HCT116 (cell line): ENCODE measurements at regions not wholly inside any gene's neighbourhood (a gene's known extent, or its start where the extent isn't known, plus 50 kb on each side); places are given as distances from the start of the nearest gene placed in this dataset.
"Not testable (repeated sequence)": the region's sequence is repeated elsewhere in the genome, so short reads cannot be mapped to it uniquely, and the experiment has no call there.

Experiments used
- ATAC-seq: fragments of 200-7000 bp; cut with Tn5 transposase; 2 replicates; pipeline ENCODE4 v1.9.1; 2020; ENCODE audit warnings: mild to moderate bottlenecking, moderate library complexity
- BruUV-seq: library from RNA; stranded (reverse); fragments of 400-500 nt; replicated peaks from 2 replicates; lab custom pipeline; 2021; lab: Mats Ljungman, UMichigan
- CTCF ChIA-PET: fragments of 300-600 bp; sonication (Branson Sonifier 250); formaldehyde crosslinking; loops from one replicate; lab custom pipeline; 2021; ENCODE audit warnings: antibody characterized with exemption; lab: Charles Lee
- POLR2A ChIA-PET: fragments of 300-600, 350-600 bp; sonication (Branson Sonifier 250); formaldehyde crosslinking; loops from one replicate; lab custom pipeline; 2021; ENCODE audit warnings: antibody characterized with exemption; lab: Charles Lee
- RAD21 ChIA-PET, 2 experiments: fragments of 300-600 bp; sonication (Branson Sonifier 250); formaldehyde crosslinking; loops; one replicate each; lab custom pipeline; 2023; ENCODE audit warnings: low total read pairs in 2 of 2; ENCODE audit not compliant: uncharacterized antibody in 2 of 2, unreplicated experiment in 2 of 2, low non-redundant PET in 1 of 2; lab: Charles Lee
- DNase-seq: peaks from one replicate; pipeline ENCODE4 v3.0.0-alpha.2; 2010; ENCODE audit warnings: low read depth, low spot score
- H2AFZ ChIP-seq: fragments of 200-600 bp; shearing (Covaris generic), sonication (generic); 2 replicates; pipeline ENCODE4 v1.6.1; 2017; ENCODE audit warnings: low read depth, mixed run types, mixed read lengths, antibody characterized with exemption, low read length; ENCODE audit not compliant: poor library complexity, severe bottlenecking
- H3K27ac ChIP-seq: 2 replicates; pipeline ENCODE4 v1.5.1; 2012; ENCODE audit warnings: low read depth, low read length
- H3K27me3 ChIP-seq: fragments of 200-600 bp; sonication (generic); 2 replicates; pipeline ENCODE4 v1.6.1; 2016; ENCODE audit warnings: mixed run types, low read length, mixed read lengths; ENCODE audit not compliant: insufficient read depth
- H3K36me3 ChIP-seq, 2 experiments: fragments of 200-500 bp in 1 of 2; fragments of 200-600 bp in 1 of 2; sonication (Bioruptor generic) in 1 of 2; sonication (generic) in 1 of 2; 2 replicates each; pipeline versions ENCODE4 v1.5.1 to v1.6.1; 2014 to 2016; ENCODE audit warnings: low read length in 2 of 2, inconsistent platforms in 1 of 2, mixed read lengths in 1 of 2, mixed run types in 1 of 2; ENCODE audit not compliant: insufficient read depth in 2 of 2, control insufficient read depth in 1 of 2
- H3K4me1 ChIP-seq, 2 experiments: fragments of 200-600 bp in 1 of 2; sonication (generic) in 1 of 2; 2 replicates each; pipeline versions ENCODE4 v1.5.1 to v1.6.1; 2012 to 2017; ENCODE audit warnings: low read length in 2 of 2, inconsistent platforms in 1 of 2, mild to moderate bottlenecking in 1 of 2, mixed read lengths in 1 of 2, mixed run types in 1 of 2, moderate library complexity in 1 of 2; ENCODE audit not compliant: insufficient read depth in 2 of 2, control insufficient read depth in 1 of 2
- H3K4me2 ChIP-seq: fragments of 200-600 bp; sonication (generic); 2 replicates; pipeline ENCODE4 v1.6.1; 2017; ENCODE audit warnings: mixed run types, low read length, mixed read lengths
- H3K4me3 ChIP-seq, 2 experiments: fragments of 200-600 bp in 1 of 2; sonication (generic) in 1 of 2; replicated peaks in 1 of 2; 2 replicates each; pipeline ENCODE4 v1.5.1; 2011 to 2016; ENCODE audit warnings: low read length in 2 of 2, control low read depth in 1 of 2, low read depth in 1 of 2, mild to moderate bottlenecking in 1 of 2, mixed read lengths in 1 of 2, mixed run types in 1 of 2
- H3K79me2 ChIP-seq: fragments of 200-600 bp; sonication (generic); 2 replicates; pipeline ENCODE4 v1.6.1; 2017; ENCODE audit warnings: mild to moderate bottlenecking, mixed run types, low read length, moderate library complexity, mixed read lengths; ENCODE audit not compliant: insufficient read depth
- H3K9ac ChIP-seq: fragments of 200-600 bp; sonication (generic); 2 replicates; pipeline ENCODE4 v1.6.1; 2016; ENCODE audit warnings: low read length, mixed read lengths
- H3K9me2 ChIP-seq: fragments of 200-600 bp; sonication (generic), shearing (Covaris generic); 2 replicates; pipeline ENCODE4 v1.6.1; 2017; ENCODE audit warnings: mixed run types, mild to moderate bottlenecking, moderate library complexity; ENCODE audit not compliant: insufficient read depth
- H3K9me3 ChIP-seq, 2 experiments: fragments of 200-500 bp in 1 of 2; fragments of 200-600 bp in 1 of 2; sonication (Bioruptor generic) in 1 of 2; sonication (generic) in 1 of 2; 2 replicates each; pipeline ENCODE4 v1.6.1; 2014 to 2017; ENCODE audit warnings: low read length in 2 of 2, mixed read lengths in 2 of 2, inconsistent platforms in 1 of 2, low read depth in 1 of 2, mild to moderate bottlenecking in 1 of 2, mixed run types in 1 of 2, moderate library complexity in 1 of 2; ENCODE audit not compliant: control insufficient read depth in 1 of 2, insufficient read depth in 1 of 2
- H4K20me1 ChIP-seq: fragments of 200-600 bp; sonication (generic), shearing (Covaris generic); 2 replicates; pipeline ENCODE4 v1.6.1; 2017; ENCODE audit warnings: mixed run types, mild to moderate bottlenecking, moderate library complexity; ENCODE audit not compliant: insufficient read depth
- CBX3 ChIP-seq: IDR thresholded peaks from 2 replicates; pipeline ENCODE4 v1.6.1; 2012; ENCODE audit warnings: low read depth
- ELF1 ChIP-seq: IDR thresholded peaks from 2 replicates; pipeline ENCODE4 v1.6.1; 2012; ENCODE audit warnings: low read depth, borderline replicate concordance
- EZH2phosphoT487 ChIP-seq: fragments of 200-600 bp; IDR thresholded peaks from 2 replicates; pipeline ENCODE4 v1.6.1; 2018; ENCODE audit warnings: antibody characterized with exemption, borderline replicate concordance
- JUND ChIP-seq: IDR thresholded peaks from 2 replicates; pipeline ENCODE4 v1.6.1; 2012
- POLR2A ChIP-seq: IDR thresholded peaks from 2 replicates; pipeline ENCODE4 v1.7.0; 2011; ENCODE audit warnings: borderline replicate concordance; ENCODE audit not compliant: insufficient read depth, insufficient read length; ENCODE audit errors: extremely low read depth
- POLR2AphosphoS5 ChIP-seq: IDR thresholded peaks from 2 replicates; pipeline ENCODE4 v1.6.1; 2011; ENCODE audit warnings: mild to moderate bottlenecking, low read depth, low read length, moderate library complexity
- RAD21 ChIP-seq: IDR thresholded peaks from 2 replicates; pipeline ENCODE4 v1.6.1; 2012; ENCODE audit warnings: low read depth, mild to moderate bottlenecking
- SP1 ChIP-seq: IDR thresholded peaks from 2 replicates; pipeline ENCODE4 v1.6.1; 2012; ENCODE audit warnings: low read depth
- SRF ChIP-seq: IDR thresholded peaks from 2 replicates; pipeline ENCODE4 v1.6.1; 2012; ENCODE audit warnings: low read depth
- TCF7L2 ChIP-seq: IDR thresholded peaks from 2 replicates; pipeline ENCODE4 v1.7.0; 2011; ENCODE audit warnings: borderline replicate concordance, inconsistent platforms; ENCODE audit not compliant: insufficient read depth, insufficient read length; ENCODE audit errors: extremely low read depth
- YY1 ChIP-seq: IDR thresholded peaks from 2 replicates; pipeline ENCODE4 v1.6.1; 2011; ENCODE audit warnings: low read length, low read depth, moderate library complexity, mild to moderate bottlenecking; ENCODE audit not compliant: insufficient replicate concordance; ENCODE audit errors: extremely low read depth
- ZFX ChIP-seq: fragments of 450-650 bp; IDR thresholded peaks from 2 replicates; pipeline ENCODE4 v1.6.1; 2017
- intact Hi-C: fragments of 100-400 bp; cut with micrococcal nuclease; formaldehyde crosslinking; loops from 2 replicates; pipeline ENCODE4 v1.10.0; 2022
- TF ChIP-seq, protein P1 (sequence below): IDR thresholded peaks from 2 replicates; pipeline ENCODE4 v1.6.1; 2012
- TF ChIP-seq, protein P2 (sequence below): IDR thresholded peaks from 2 replicates; pipeline ENCODE4 v1.6.1; 2011; ENCODE audit warnings: mild to moderate bottlenecking, low read length, moderate library complexity; ENCODE audit not compliant: insufficient replicate concordance; ENCODE audit errors: extremely low read depth
- TF ChIP-seq, protein P3 (sequence below), 3 experiments: fragments of 200-600 bp in 1 of 3; sonication (generic) in 1 of 3; IDR thresholded peaks in 2 of 3; conservative IDR thresholded peaks in 1 of 3; 2 replicates each; pipeline ENCODE4 v1.5.1; 2012 to 2017; ENCODE audit warnings: low read depth in 2 of 3, low read length in 2 of 3, antibody characterized with exemption in 1 of 3, borderline replicate concordance in 1 of 3, control low read depth in 1 of 3, mild to moderate bottlenecking in 1 of 3, mixed read lengths in 1 of 3, mixed run types in 1 of 3, moderate library complexity in 1 of 3; ENCODE audit not compliant: insufficient read depth in 1 of 3

DNA sequence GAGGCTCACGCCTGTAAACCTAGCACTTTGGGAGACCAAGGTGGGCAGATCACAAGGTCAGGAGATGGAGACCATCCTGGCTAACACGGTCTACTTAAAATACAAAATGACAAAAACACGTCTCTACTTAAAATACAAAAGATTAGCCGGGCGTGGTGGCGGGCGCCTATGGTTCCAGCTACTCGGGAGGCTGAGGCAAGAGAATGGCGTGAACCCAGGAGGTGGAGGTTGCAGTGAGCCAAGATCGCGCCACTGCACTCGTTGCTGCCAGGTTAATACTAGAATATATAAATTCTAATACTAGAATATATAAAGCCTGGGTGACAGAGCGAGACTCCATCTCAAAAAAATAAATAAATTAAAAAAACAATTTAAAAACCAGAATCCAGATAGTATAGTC, 588.7 kb upstream of the CDH7 start:
- intact Hi-C loops, CTCF ChIA-PET, H3K79me2 ChIP-seq, ATAC-seq, BruUV-seq, H4K20me1 ChIP-seq, POLR2A ChIA-PET, H3K9me2 ChIP-seq, DNase-seq, H3K9ac ChIP-seq, H3K4me1 ChIP-seq, H3K4me2 ChIP-seq, H3K4me3 ChIP-seq, H2AFZ ChIP-seq, RAD21 ChIA-PET, H3K36me3 ChIP-seq, H3K27ac ChIP-seq, H3K27me3 ChIP-seq: not testable (repeated sequence)
- H3K9me3 ChIP-seq = peaks cover 3 to 14% of the 10 kb centered on the region in 2 experiments; a peak in 2 of 4 replicates

DNA sequence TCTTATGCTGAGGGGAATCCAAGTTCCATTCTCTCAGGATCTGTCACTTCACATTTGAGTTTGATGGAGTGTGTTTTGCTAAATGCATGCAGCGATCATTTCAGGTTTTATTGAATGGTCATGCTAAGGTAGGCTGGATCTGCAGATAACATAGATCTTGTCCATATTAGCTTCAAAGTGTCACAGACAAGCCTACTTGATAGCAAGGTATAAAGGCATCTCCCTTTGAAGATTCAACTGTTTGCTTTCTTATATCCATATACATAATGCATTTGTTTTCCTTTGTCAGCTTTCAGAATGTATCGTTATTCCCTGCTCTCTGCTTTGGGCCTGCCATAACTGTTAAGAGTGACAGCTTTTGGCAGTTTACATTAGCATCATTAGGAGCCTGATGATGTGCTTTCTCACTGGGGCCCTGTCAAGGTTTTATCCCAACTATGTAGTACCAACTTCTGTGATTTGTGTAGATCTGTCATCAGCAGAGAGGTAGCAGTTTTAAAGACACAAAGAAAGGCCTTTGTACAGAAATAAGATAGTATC, 604.3 kb upstream of the CDH7 start:
- Histone ChIP-seq H3K9ac (no peak overlapping the region), H3K4me1 (no peaks in the 10 kb centered on the region), H3K4me2 (no peak overlapping the region), H3K36me3 (no peaks in the 10 kb centered on the region), H3K27ac (no peak overlapping the region), H2AFZ (no peak overlapping the region), H4K20me1 (no peaks in the 10 kb centered on the region), H3K9me3 (peaks cover 29 to 37% of the 10 kb centered on the region in 2 experiments; a peak in 2 of 4 replicates), H3K4me3 (no peak overlapping the region), H3K79me2 (no peaks in the 10 kb centered on the region), H3K9me2 (no peaks in the 10 kb centered on the region), H3K27me3 (no peaks in the 10 kb centered on the region)
- ATAC-seq (no peak), DNase-seq (no peak)
- BruUV-seq = no TSS peak
- intact Hi-C loops = no loop called here
- ChIA-PET POLR2A (no interaction called here), CTCF (no interaction called here), RAD21 (no interaction called here)
- TF ChIP-seq TCF7L2 (no peak), CBX3 (no peak), ELF1 (no peak), SP1 (no peak), ZFX (no peak), SRF (no peak), YY1 (no peak), JUND (no peak), RAD21 (no peak), POLR2A (no peak), EZH2phosphoT487 (no peak), POLR2AphosphoS5 (no peak)
- TF ChIP-seq, protein P1, sequence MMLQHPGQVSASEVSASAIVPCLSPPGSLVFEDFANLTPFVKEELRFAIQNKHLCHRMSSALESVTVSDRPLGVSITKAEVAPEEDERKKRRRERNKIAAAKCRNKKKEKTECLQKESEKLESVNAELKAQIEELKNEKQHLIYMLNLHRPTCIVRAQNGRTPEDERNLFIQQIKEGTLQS = no peak
- TF ChIP-seq, protein P2, sequence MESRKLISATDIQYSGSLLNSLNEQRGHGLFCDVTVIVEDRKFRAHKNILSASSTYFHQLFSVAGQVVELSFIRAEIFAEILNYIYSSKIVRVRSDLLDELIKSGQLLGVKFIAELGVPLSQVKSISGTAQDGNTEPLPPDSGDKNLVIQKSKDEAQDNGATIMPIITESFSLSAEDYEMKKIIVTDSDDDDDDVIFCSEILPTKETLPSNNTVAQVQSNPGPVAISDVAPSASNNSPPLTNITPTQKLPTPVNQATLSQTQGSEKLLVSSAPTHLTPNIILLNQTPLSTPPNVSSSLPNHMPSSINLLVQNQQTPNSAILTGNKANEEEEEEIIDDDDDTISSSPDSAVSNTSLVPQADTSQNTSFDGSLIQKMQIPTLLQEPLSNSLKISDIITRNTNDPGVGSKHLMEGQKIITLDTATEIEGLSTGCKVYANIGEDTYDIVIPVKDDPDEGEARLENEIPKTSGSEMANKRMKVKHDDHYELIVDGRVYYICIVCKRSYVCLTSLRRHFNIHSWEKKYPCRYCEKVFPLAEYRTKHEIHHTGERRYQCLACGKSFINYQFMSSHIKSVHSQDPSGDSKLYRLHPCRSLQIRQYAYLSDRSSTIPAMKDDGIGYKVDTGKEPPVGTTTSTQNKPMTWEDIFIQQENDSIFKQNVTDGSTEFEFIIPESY = no peak
- TF ChIP-seq, protein P3, sequence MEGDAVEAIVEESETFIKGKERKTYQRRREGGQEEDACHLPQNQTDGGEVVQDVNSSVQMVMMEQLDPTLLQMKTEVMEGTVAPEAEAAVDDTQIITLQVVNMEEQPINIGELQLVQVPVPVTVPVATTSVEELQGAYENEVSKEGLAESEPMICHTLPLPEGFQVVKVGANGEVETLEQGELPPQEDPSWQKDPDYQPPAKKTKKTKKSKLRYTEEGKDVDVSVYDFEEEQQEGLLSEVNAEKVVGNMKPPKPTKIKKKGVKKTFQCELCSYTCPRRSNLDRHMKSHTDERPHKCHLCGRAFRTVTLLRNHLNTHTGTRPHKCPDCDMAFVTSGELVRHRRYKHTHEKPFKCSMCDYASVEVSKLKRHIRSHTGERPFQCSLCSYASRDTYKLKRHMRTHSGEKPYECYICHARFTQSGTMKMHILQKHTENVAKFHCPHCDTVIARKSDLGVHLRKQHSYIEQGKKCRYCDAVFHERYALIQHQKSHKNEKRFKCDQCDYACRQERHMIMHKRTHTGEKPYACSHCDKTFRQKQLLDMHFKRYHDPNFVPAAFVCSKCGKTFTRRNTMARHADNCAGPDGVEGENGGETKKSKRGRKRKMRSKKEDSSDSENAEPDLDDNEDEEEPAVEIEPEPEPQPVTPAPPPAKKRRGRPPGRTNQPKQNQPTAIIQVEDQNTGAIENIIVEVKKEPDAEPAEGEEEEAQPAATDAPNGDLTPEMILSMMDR (IDR thresholded peaks at IDR 0.05 in 2 of 3, conservative IDR thresholded peaks at IDR 0.05 in 1 of 3; ENCODE audit: borderline replicate concordance in 1 of 3, insufficient read depth in 1 of 3, low read depth in 2 of 3, low read length in 2 of 3) = no peak
